ENCODE measurements at regions not wholly inside any gene's neighbourhood (a gene's known extent, or its start where the extent isn't known, plus 50 kb on each side); places are given as distances from the start of the nearest gene placed in this dataset.

DNA sequence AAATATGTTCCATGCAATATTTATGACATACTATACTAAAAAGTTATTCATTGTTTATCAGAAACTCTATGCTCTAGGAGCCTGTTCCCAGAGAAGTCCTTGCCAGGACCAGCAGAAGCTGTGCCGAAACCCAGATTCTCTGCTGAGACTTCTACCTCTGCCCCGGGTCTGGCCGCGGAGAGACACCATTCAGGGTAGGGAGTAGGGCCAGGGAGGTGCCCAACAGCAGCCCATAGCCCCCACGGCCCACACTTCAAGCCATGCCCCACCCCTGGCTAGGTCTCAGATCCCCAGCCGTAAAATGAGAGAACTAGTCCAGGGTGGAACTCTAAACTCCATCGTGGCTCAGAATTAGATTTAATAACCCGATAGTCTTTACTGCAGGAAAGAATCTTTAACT, 102.9 kb downstream of the ZFP36L2 start:
- Histone ChIP-seq H3K4me3 (ENCODE audit: low read depth in 1 of 3, low read length in 3 of 3) (no peak overlapping the region), H3K27me3 (ENCODE audit: control insufficient read depth in 4 of 4, insufficient read depth in 4 of 4, low read length in 3 of 4) (no peaks in the 10 kb centered on the region), H3K27ac (ENCODE audit: low read depth in 1 of 2, low read length in 2 of 2) (no peak overlapping the region), H3K4me1 (ENCODE audit: control insufficient read depth in 4 of 4, insufficient read depth in 4 of 4, low read length in 3 of 4) (peaks cover 0 to 8% (median 4%) of the 10 kb centered on the region in 4 donors), H3K9ac (ENCODE audit: low read depth in 1 of 2, low read length in 2 of 2) (no peak overlapping the region), H3K9me3 (ENCODE audit: control insufficient read depth in 4 of 4, low read length in 3 of 4) (peaks cover 0 to 3% (median 0%) of the 10 kb centered on the region in 4 donors), H3K36me3 (ENCODE audit: control insufficient read depth in 4 of 4, insufficient read depth in 3 of 4, low read depth in 1 of 4, low read length in 3 of 4) (no peaks in the 10 kb centered on the region)
- WGBS, result 84% methylated on average over 8 of the region's 8 CpGs
- TF ChIP-seq JUND (IDR thresholded peaks at IDR 0.05) (no peak), TAF1 (conservative IDR thresholded peaks at IDR 0.05) (no peak), HNF4A (conservative IDR thresholded peaks at IDR 0.05) (no peak), SP1 (IDR thresholded peaks at IDR 0.05) (no peak), NR2F2 (IDR thresholded peaks at IDR 0.05) (no peak), RXRA (IDR thresholded peaks at IDR 0.05) (no peak), FOXA2 (IDR thresholded peaks at IDR 0.05) (no peak)
- TF ChIP-seq, protein P1, sequence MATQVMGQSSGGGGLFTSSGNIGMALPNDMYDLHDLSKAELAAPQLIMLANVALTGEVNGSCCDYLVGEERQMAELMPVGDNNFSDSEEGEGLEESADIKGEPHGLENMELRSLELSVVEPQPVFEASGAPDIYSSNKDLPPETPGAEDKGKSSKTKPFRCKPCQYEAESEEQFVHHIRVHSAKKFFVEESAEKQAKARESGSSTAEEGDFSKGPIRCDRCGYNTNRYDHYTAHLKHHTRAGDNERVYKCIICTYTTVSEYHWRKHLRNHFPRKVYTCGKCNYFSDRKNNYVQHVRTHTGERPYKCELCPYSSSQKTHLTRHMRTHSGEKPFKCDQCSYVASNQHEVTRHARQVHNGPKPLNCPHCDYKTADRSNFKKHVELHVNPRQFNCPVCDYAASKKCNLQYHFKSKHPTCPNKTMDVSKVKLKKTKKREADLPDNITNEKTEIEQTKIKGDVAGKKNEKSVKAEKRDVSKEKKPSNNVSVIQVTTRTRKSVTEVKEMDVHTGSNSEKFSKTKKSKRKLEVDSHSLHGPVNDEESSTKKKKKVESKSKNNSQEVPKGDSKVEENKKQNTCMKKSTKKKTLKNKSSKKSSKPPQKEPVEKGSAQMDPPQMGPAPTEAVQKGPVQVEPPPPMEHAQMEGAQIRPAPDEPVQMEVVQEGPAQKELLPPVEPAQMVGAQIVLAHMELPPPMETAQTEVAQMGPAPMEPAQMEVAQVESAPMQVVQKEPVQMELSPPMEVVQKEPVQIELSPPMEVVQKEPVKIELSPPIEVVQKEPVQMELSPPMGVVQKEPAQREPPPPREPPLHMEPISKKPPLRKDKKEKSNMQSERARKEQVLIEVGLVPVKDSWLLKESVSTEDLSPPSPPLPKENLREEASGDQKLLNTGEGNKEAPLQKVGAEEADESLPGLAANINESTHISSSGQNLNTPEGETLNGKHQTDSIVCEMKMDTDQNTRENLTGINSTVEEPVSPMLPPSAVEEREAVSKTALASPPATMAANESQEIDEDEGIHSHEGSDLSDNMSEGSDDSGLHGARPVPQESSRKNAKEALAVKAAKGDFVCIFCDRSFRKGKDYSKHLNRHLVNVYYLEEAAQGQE (IDR thresholded peaks at IDR 0.05), result no peak
- TF ChIP-seq, protein P2, sequence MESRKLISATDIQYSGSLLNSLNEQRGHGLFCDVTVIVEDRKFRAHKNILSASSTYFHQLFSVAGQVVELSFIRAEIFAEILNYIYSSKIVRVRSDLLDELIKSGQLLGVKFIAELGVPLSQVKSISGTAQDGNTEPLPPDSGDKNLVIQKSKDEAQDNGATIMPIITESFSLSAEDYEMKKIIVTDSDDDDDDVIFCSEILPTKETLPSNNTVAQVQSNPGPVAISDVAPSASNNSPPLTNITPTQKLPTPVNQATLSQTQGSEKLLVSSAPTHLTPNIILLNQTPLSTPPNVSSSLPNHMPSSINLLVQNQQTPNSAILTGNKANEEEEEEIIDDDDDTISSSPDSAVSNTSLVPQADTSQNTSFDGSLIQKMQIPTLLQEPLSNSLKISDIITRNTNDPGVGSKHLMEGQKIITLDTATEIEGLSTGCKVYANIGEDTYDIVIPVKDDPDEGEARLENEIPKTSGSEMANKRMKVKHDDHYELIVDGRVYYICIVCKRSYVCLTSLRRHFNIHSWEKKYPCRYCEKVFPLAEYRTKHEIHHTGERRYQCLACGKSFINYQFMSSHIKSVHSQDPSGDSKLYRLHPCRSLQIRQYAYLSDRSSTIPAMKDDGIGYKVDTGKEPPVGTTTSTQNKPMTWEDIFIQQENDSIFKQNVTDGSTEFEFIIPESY (IDR thresholded peaks at IDR 0.05), result no peak
- TF ChIP-seq, protein P3, sequence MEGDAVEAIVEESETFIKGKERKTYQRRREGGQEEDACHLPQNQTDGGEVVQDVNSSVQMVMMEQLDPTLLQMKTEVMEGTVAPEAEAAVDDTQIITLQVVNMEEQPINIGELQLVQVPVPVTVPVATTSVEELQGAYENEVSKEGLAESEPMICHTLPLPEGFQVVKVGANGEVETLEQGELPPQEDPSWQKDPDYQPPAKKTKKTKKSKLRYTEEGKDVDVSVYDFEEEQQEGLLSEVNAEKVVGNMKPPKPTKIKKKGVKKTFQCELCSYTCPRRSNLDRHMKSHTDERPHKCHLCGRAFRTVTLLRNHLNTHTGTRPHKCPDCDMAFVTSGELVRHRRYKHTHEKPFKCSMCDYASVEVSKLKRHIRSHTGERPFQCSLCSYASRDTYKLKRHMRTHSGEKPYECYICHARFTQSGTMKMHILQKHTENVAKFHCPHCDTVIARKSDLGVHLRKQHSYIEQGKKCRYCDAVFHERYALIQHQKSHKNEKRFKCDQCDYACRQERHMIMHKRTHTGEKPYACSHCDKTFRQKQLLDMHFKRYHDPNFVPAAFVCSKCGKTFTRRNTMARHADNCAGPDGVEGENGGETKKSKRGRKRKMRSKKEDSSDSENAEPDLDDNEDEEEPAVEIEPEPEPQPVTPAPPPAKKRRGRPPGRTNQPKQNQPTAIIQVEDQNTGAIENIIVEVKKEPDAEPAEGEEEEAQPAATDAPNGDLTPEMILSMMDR (IDR thresholded peaks at IDR 0.05; ENCODE audit: low read depth, low read length, missing input control), result no peak
- DNase-seq (ENCODE audit: low spot score), result no peak

DNA sequence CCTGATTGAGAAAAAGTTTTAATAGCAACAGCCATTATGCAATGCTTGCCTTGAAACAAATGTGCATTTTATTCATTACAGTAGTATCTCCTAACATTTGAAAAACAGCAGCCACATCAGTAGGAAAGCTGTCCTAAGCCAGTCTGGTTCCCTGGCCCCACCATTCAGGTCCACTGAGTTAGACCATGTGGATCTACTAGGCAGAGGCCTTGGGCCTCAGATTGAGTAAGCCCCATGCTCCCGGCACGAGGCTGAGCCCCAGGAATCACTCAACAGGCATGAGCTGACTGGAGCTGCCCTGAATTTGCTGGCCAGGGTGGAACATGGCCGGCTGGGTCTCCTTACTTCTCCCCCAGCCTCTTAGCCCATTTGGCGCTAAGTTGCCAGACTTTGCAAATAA, 103.4 kb downstream of the ZFP36L2 start:
- Histone ChIP-seq H3K9ac (ENCODE audit: low read depth in 1 of 2, low read length in 2 of 2) (no peak overlapping the region), H3K36me3 (ENCODE audit: control insufficient read depth in 4 of 4, insufficient read depth in 3 of 4, low read depth in 1 of 4, low read length in 3 of 4) (no peaks in the 10 kb centered on the region), H3K9me3 (ENCODE audit: control insufficient read depth in 4 of 4, low read length in 3 of 4) (peaks cover 0 to 3% (median 0%) of the 10 kb centered on the region in 4 donors), H3K27ac (ENCODE audit: low read depth in 1 of 2, low read length in 2 of 2) (no peak overlapping the region), H3K4me3 (ENCODE audit: low read depth in 1 of 3, low read length in 3 of 3) (no peak overlapping the region), H3K27me3 (ENCODE audit: control insufficient read depth in 4 of 4, insufficient read depth in 4 of 4, low read length in 3 of 4) (no peaks in the 10 kb centered on the region), H3K4me1 (ENCODE audit: control insufficient read depth in 4 of 4, insufficient read depth in 4 of 4, low read length in 3 of 4) (peaks cover 0 to 7% (median 2%) of the 10 kb centered on the region in 4 donors)
- no peak for TF ChIP-seq JUND (IDR thresholded peaks at IDR 0.05)
- TF ChIP-seq SP1 (IDR thresholded peaks at IDR 0.05), result no peak
- TF ChIP-seq, protein P2 (IDR thresholded peaks at IDR 0.05), result no peak
- TF ChIP-seq, protein P3 (IDR thresholded peaks at IDR 0.05; ENCODE audit: low read depth, low read length, missing input control), result no peak
- no peak for TF ChIP-seq TAF1 (conservative IDR thresholded peaks at IDR 0.05)
- no peak for TF ChIP-seq FOXA2 (IDR thresholded peaks at IDR 0.05)
- no peak for TF ChIP-seq YY1 (IDR thresholded peaks at IDR 0.05)
- TF ChIP-seq EGR1 (IDR thresholded peaks at IDR 0.05; ENCODE audit: low read depth in 2 of 2), result no peak
- TF ChIP-seq, protein P1 (IDR thresholded peaks at IDR 0.05), result no peak
- no peak for TF ChIP-seq RXRA (IDR thresholded peaks at IDR 0.05)
- no peak for TF ChIP-seq HNF4A (conservative IDR thresholded peaks at IDR 0.05)
- no peak for DNase-seq (ENCODE audit: low spot score)
- 95% methylated on average over 4 of the region's 4 CpGs for WGBS

Data from liver (tissue), 8 donors.